HCT116 (cell line): ENCODE measurements at regions not wholly inside any gene's neighbourhood (a gene's known extent, or its start where the extent isn't known, plus 50 kb on each side); places are given as distances from the start of the nearest gene placed in this dataset.

ENCODE experiments used
- ATAC-seq: fragments of 200-7000 bp; cut with Tn5 transposase; 2 replicates; pipeline ENCODE4 v1.9.1; 2020; ENCODE audit warnings: mild to moderate bottlenecking, moderate library complexity
- BruUV-seq: library from RNA; stranded (reverse); fragments of 400-500 nt; replicated peaks from 2 replicates; lab custom pipeline; 2021; lab: Mats Ljungman, UMichigan
- CTCF ChIA-PET: fragments of 300-600 bp; sonication (Branson Sonifier 250); formaldehyde crosslinking; loops from one replicate; lab custom pipeline; 2021; ENCODE audit warnings: antibody characterized with exemption; lab: Charles Lee
- POLR2A ChIA-PET: fragments of 300-600, 350-600 bp; sonication (Branson Sonifier 250); formaldehyde crosslinking; loops from one replicate; lab custom pipeline; 2021; ENCODE audit warnings: antibody characterized with exemption; lab: Charles Lee
- RAD21 ChIA-PET, 2 experiments: fragments of 300-600 bp; sonication (Branson Sonifier 250); formaldehyde crosslinking; loops; one replicate each; lab custom pipeline; 2023; ENCODE audit warnings: low total read pairs in 2 of 2; ENCODE audit not compliant: uncharacterized antibody in 2 of 2, unreplicated experiment in 2 of 2, low non-redundant PET in 1 of 2; lab: Charles Lee
- DNase-seq: peaks from one replicate; pipeline ENCODE4 v3.0.0-alpha.2; 2010; ENCODE audit warnings: low read depth, low spot score
- H2AFZ ChIP-seq: fragments of 200-600 bp; shearing (Covaris generic), sonication (generic); 2 replicates; pipeline ENCODE4 v1.6.1; 2017; ENCODE audit warnings: low read depth, mixed run types, mixed read lengths, antibody characterized with exemption, low read length; ENCODE audit not compliant: poor library complexity, severe bottlenecking
- H3K27ac ChIP-seq: 2 replicates; pipeline ENCODE4 v1.5.1; 2012; ENCODE audit warnings: low read depth, low read length
- H3K27me3 ChIP-seq: fragments of 200-600 bp; sonication (generic); 2 replicates; pipeline ENCODE4 v1.6.1; 2016; ENCODE audit warnings: mixed run types, low read length, mixed read lengths; ENCODE audit not compliant: insufficient read depth
- H3K36me3 ChIP-seq, 2 experiments: fragments of 200-500 bp in 1 of 2; fragments of 200-600 bp in 1 of 2; sonication (Bioruptor generic) in 1 of 2; sonication (generic) in 1 of 2; 2 replicates each; pipeline versions ENCODE4 v1.5.1 to v1.6.1; 2014 to 2016; ENCODE audit warnings: low read length in 2 of 2, inconsistent platforms in 1 of 2, mixed read lengths in 1 of 2, mixed run types in 1 of 2; ENCODE audit not compliant: insufficient read depth in 2 of 2, control insufficient read depth in 1 of 2
- H3K4me1 ChIP-seq, 2 experiments: fragments of 200-600 bp in 1 of 2; sonication (generic) in 1 of 2; 2 replicates each; pipeline versions ENCODE4 v1.5.1 to v1.6.1; 2012 to 2017; ENCODE audit warnings: low read length in 2 of 2, inconsistent platforms in 1 of 2, mild to moderate bottlenecking in 1 of 2, mixed read lengths in 1 of 2, mixed run types in 1 of 2, moderate library complexity in 1 of 2; ENCODE audit not compliant: insufficient read depth in 2 of 2, control insufficient read depth in 1 of 2
- H3K4me2 ChIP-seq: fragments of 200-600 bp; sonication (generic); 2 replicates; pipeline ENCODE4 v1.6.1; 2017; ENCODE audit warnings: mixed run types, low read length, mixed read lengths
- H3K4me3 ChIP-seq, 2 experiments: fragments of 200-600 bp in 1 of 2; sonication (generic) in 1 of 2; replicated peaks in 1 of 2; 2 replicates each; pipeline ENCODE4 v1.5.1; 2011 to 2016; ENCODE audit warnings: low read length in 2 of 2, control low read depth in 1 of 2, low read depth in 1 of 2, mild to moderate bottlenecking in 1 of 2, mixed read lengths in 1 of 2, mixed run types in 1 of 2
- H3K79me2 ChIP-seq: fragments of 200-600 bp; sonication (generic); 2 replicates; pipeline ENCODE4 v1.6.1; 2017; ENCODE audit warnings: mild to moderate bottlenecking, mixed run types, low read length, moderate library complexity, mixed read lengths; ENCODE audit not compliant: insufficient read depth
- H3K9ac ChIP-seq: fragments of 200-600 bp; sonication (generic); 2 replicates; pipeline ENCODE4 v1.6.1; 2016; ENCODE audit warnings: low read length, mixed read lengths
- H3K9me2 ChIP-seq: fragments of 200-600 bp; sonication (generic), shearing (Covaris generic); 2 replicates; pipeline ENCODE4 v1.6.1; 2017; ENCODE audit warnings: mixed run types, mild to moderate bottlenecking, moderate library complexity; ENCODE audit not compliant: insufficient read depth
- H3K9me3 ChIP-seq, 2 experiments: fragments of 200-500 bp in 1 of 2; fragments of 200-600 bp in 1 of 2; sonication (Bioruptor generic) in 1 of 2; sonication (generic) in 1 of 2; 2 replicates each; pipeline ENCODE4 v1.6.1; 2014 to 2017; ENCODE audit warnings: low read length in 2 of 2, mixed read lengths in 2 of 2, inconsistent platforms in 1 of 2, low read depth in 1 of 2, mild to moderate bottlenecking in 1 of 2, mixed run types in 1 of 2, moderate library complexity in 1 of 2; ENCODE audit not compliant: control insufficient read depth in 1 of 2, insufficient read depth in 1 of 2
- H4K20me1 ChIP-seq: fragments of 200-600 bp; sonication (generic), shearing (Covaris generic); 2 replicates; pipeline ENCODE4 v1.6.1; 2017; ENCODE audit warnings: mixed run types, mild to moderate bottlenecking, moderate library complexity; ENCODE audit not compliant: insufficient read depth
- ATF3 ChIP-seq: IDR thresholded peaks from 2 replicates; pipeline ENCODE4 v1.6.1; 2012
- CBX3 ChIP-seq: IDR thresholded peaks from 2 replicates; pipeline ENCODE4 v1.6.1; 2012; ENCODE audit warnings: low read depth
- CEBPB ChIP-seq: IDR thresholded peaks from 2 replicates; pipeline ENCODE4 v1.6.1; 2012; ENCODE audit warnings: low read depth
- EGR1 ChIP-seq: IDR thresholded peaks from 2 replicates; pipeline ENCODE4 v1.6.1; 2012; ENCODE audit warnings: low read depth
- ELF1 ChIP-seq: IDR thresholded peaks from 2 replicates; pipeline ENCODE4 v1.6.1; 2012; ENCODE audit warnings: low read depth, borderline replicate concordance
- EZH2 ChIP-seq: fragments of 200-600 bp; sonication (generic); IDR thresholded peaks from 2 replicates; pipeline ENCODE4 v1.6.1; 2017; ENCODE audit warnings: antibody characterized with exemption, mixed run types
- EZH2phosphoT487 ChIP-seq: fragments of 200-600 bp; IDR thresholded peaks from 2 replicates; pipeline ENCODE4 v1.6.1; 2018; ENCODE audit warnings: antibody characterized with exemption, borderline replicate concordance
- FOSL1 ChIP-seq: IDR thresholded peaks from 2 replicates; pipeline ENCODE4 v1.6.1; 2012; ENCODE audit warnings: low read depth
- JUND ChIP-seq: IDR thresholded peaks from 2 replicates; pipeline ENCODE4 v1.6.1; 2012
- MAX ChIP-seq: IDR thresholded peaks from 2 replicates; pipeline ENCODE4 v1.6.1; 2012
- POLR2A ChIP-seq: IDR thresholded peaks from 2 replicates; pipeline ENCODE4 v1.7.0; 2011; ENCODE audit warnings: borderline replicate concordance; ENCODE audit not compliant: insufficient read depth, insufficient read length; ENCODE audit errors: extremely low read depth
- RAD21 ChIP-seq: IDR thresholded peaks from 2 replicates; pipeline ENCODE4 v1.6.1; 2012; ENCODE audit warnings: low read depth, mild to moderate bottlenecking
- SIN3A ChIP-seq: IDR thresholded peaks from 2 replicates; pipeline ENCODE4 v1.6.1; 2012; ENCODE audit warnings: low read depth
- SP1 ChIP-seq: IDR thresholded peaks from 2 replicates; pipeline ENCODE4 v1.6.1; 2012; ENCODE audit warnings: low read depth
- TCF7L2 ChIP-seq: IDR thresholded peaks from 2 replicates; pipeline ENCODE4 v1.7.0; 2011; ENCODE audit warnings: borderline replicate concordance, inconsistent platforms; ENCODE audit not compliant: insufficient read depth, insufficient read length; ENCODE audit errors: extremely low read depth
- YY1 ChIP-seq: IDR thresholded peaks from 2 replicates; pipeline ENCODE4 v1.6.1; 2011; ENCODE audit warnings: low read length, low read depth, moderate library complexity, mild to moderate bottlenecking; ENCODE audit not compliant: insufficient replicate concordance; ENCODE audit errors: extremely low read depth
- ZBTB33 ChIP-seq: IDR thresholded peaks from 2 replicates; pipeline ENCODE4 v1.6.1; 2011; ENCODE audit warnings: mild to moderate bottlenecking, low read length, moderate library complexity; ENCODE audit not compliant: insufficient replicate concordance; ENCODE audit errors: extremely low read depth
- ZFX ChIP-seq: fragments of 450-650 bp; IDR thresholded peaks from 2 replicates; pipeline ENCODE4 v1.6.1; 2017
- ZNF274 ChIP-seq: fragments of 200-500 bp; sonication (Bioruptor generic); IDR thresholded peaks from 2 replicates; pipeline ENCODE4 v1.6.1; 2014; ENCODE audit warnings: mild to moderate bottlenecking, low read depth, low read length, inconsistent platforms
- intact Hi-C: fragments of 100-400 bp; cut with micrococcal nuclease; formaldehyde crosslinking; loops from 2 replicates; pipeline ENCODE4 v1.10.0; 2022

- no peaks in the 10 kb centered on the region for H3K9me3 ChIP-seq
- no peak for TF ChIP-seq ZFX
- no peak for TF ChIP-seq EGR1
- no peak for TF ChIP-seq POLR2A
- no peak for TF ChIP-seq FOSL1
- TF ChIP-seq CBX3: no peak
- TF ChIP-seq RAD21: no peak
- TF ChIP-seq SIN3A: no peak
- no peak for TF ChIP-seq SP1
- TF ChIP-seq YY1: no peak
- TF ChIP-seq MAX: no peak
- TF ChIP-seq ELF1: no peak
- H2AFZ ChIP-seq: peak overlapping the region; percentile 67
- ChIA-PET POLR2A (no interaction called here), CTCF (interaction anchor here (0.7 kb wide), 1 partner anchor 392 kb away, joined by 3 read pairs; no protein-coding TSS in a partner anchor), RAD21 (no interaction called here)
- peaks cover 30 to 54% of the 10 kb centered on the region in 2 experiments for H3K4me1 ChIP-seq
- no peaks in the 10 kb centered on the region for H3K9me2 ChIP-seq
- DNase-seq (no peak), ATAC-seq (no peak)
- H4K20me1 ChIP-seq: no peaks in the 10 kb centered on the region
- H3K9ac ChIP-seq: no peak overlapping the region
- no TSS peak for BruUV-seq
- no peak overlapping the region for H3K4me3 ChIP-seq
- 0 out of 4 replicates have a peak, but pooled peaks cover 0 to 5% of the 10 kb centered on the region in 2 experiments for H3K36me3 ChIP-seq
- no peak overlapping the region for H3K27ac ChIP-seq
- H3K27me3 ChIP-seq: no peaks in the 10 kb centered on the region
- H3K4me2 ChIP-seq: no peak overlapping the region
- H3K79me2 ChIP-seq: no peaks in the 10 kb centered on the region
- intact Hi-C loops: loop anchor here (10.0 kb wide), 1 partner anchor 662 kb away; no protein-coding TSS in a partner anchor
These were observed 585.5 kb upstream of the DPPA4 start for GRCh38 chr3:109922856-109923255.

GRCh38 chr3:109923431-109923830, 586.1 kb upstream of the DPPA4 start:
- ATAC-seq (no peak), DNase-seq (no peak)
- intact Hi-C loops: loop anchor here (10.0 kb wide), 1 partner anchor 661 kb away; no protein-coding TSS in a partner anchor
- ChIA-PET POLR2A (interaction anchor here (1.2 kb wide), 1 partner anchor 10 kb away, joined by 3 read pairs; no protein-coding TSS in a partner anchor), RAD21 (no interaction called here), CTCF (interaction anchor here (0.7 kb wide), 1 partner anchor 391 kb away, joined by 3 read pairs; no protein-coding TSS in a partner anchor)
- 0 out of 4 replicates have a peak, but pooled peaks cover 0 to 5% of the 10 kb centered on the region in 2 experiments for H3K36me3 ChIP-seq
- H3K79me2 ChIP-seq: no peaks in the 10 kb centered on the region
- peak overlapping the region; percentile 4; the same call in 1 of the 2 replicates for H3K27ac ChIP-seq
- no peak overlapping the region for H3K4me3 ChIP-seq
- no peaks in the 10 kb centered on the region for H3K27me3 ChIP-seq
- peaks cover 34 to 60% of the 10 kb centered on the region in 2 experiments for H3K4me1 ChIP-seq
- peak overlapping the region; percentile 67 for H2AFZ ChIP-seq
- H3K9ac ChIP-seq: no peak overlapping the region
- BruUV-seq: no TSS peak
- H3K9me3 ChIP-seq: no peaks in the 10 kb centered on the region
- H3K4me2 ChIP-seq: 0 out of 2 replicates have a peak overlapping the region, but pooled peaks have one; percentile 17
- H4K20me1 ChIP-seq: no peaks in the 10 kb centered on the region
- no peaks in the 10 kb centered on the region for H3K9me2 ChIP-seq
- no peak for TF ChIP-seq CEBPB
- TF ChIP-seq ZNF274: no peak
- no peak for TF ChIP-seq EZH2
- TF ChIP-seq ZBTB33: no peak
- TF ChIP-seq CBX3: no peak
- no peak for TF ChIP-seq YY1
- TF ChIP-seq ATF3: no peak
- no peak for TF ChIP-seq EGR1
- TF ChIP-seq RAD21: no peak
- no peak for TF ChIP-seq SP1
- no peak for TF ChIP-seq ELF1
- no peak for TF ChIP-seq EZH2phosphoT487
- no peak for TF ChIP-seq FOSL1
- no peak for TF ChIP-seq JUND
- no peak for TF ChIP-seq TCF7L2
